WERI-Rb-1 (cell line): ENCODE measurements at regions not wholly inside any gene's neighbourhood (a gene's known extent, or its start where the extent isn't known, plus 50 kb on each side); places are given as distances from the start of the nearest gene placed in this dataset.

Experiments
- DNase-seq: peaks from one replicate; pipeline ENCODE4 v3.0.0-alpha.2; 2020
- H3K27ac ChIP-seq: fragments of 250-450 bp; sonication (Bioruptor Pico); 2 replicates; pipeline ENCODE4 v1.5.1; 2020; ENCODE audit warnings: mild to moderate bottlenecking, moderate library complexity
- H3K27me3 ChIP-seq: fragments of 250-450 bp; sonication (Bioruptor Pico); 2 replicates; pipeline ENCODE4 v1.5.1; 2021; ENCODE audit warnings: mild to moderate bottlenecking, low read depth, moderate library complexity; ENCODE audit not compliant: insufficient read depth, severe bottlenecking
- H3K36me3 ChIP-seq: fragments of 250-450 bp; sonication (Bioruptor Pico); 2 replicates; pipeline ENCODE4 v1.5.1; 2020; ENCODE audit warnings: mild to moderate bottlenecking, moderate library complexity
- H3K4me3 ChIP-seq: 2 replicates; pipeline ENCODE4 v1.5.1; 2011; ENCODE audit warnings: low read depth, mild to moderate bottlenecking, control low read depth, low read length
- H3K9me3 ChIP-seq: fragments of 250-450 bp; sonication (Bioruptor Pico); 2 replicates; pipeline ENCODE4 v1.5.1; 2021; ENCODE audit warnings: mild to moderate bottlenecking, moderate library complexity; ENCODE audit not compliant: severe bottlenecking
- CTCF ChIP-seq: IDR thresholded peaks from 2 replicates; pipeline ENCODE4 v1.5.1; 2011; ENCODE audit warnings: low read depth, mild to moderate bottlenecking, control low read depth, inconsistent platforms, low read length

- DNase-seq = no peak
- Histone ChIP-seq H3K36me3 (no peaks in the 10 kb centered on the region), H3K9me3 (no peaks in the 10 kb centered on the region), H3K27me3 (peaks cover 27% of the 10 kb centered on the region), H3K4me3 (no peak overlapping the region), H3K27ac (no peak overlapping the region)
- no peak for TF ChIP-seq CTCF
Observed at GRCh38 chr18:44321868-44322590, 358.7 kb upstream of the SETBP1 start.

GRCh38 chr18:44323125-44323524, 357.6 kb upstream of the SETBP1 start:
- DNase-seq = no peak
- no peak overlapping the region for H3K27ac ChIP-seq
- H3K36me3 ChIP-seq = no peaks in the 10 kb centered on the region
- no peak for TF ChIP-seq CTCF
- no peak overlapping the region for H3K4me3 ChIP-seq
- no peaks in the 10 kb centered on the region for H3K9me3 ChIP-seq
- peaks cover 37% of the 10 kb centered on the region for H3K27me3 ChIP-seq

- TF ChIP-seq CTCF = no peak
- Histone ChIP-seq H3K27me3 (peaks cover 39% of the 10 kb centered on the region), H3K27ac (no peak overlapping the region), H3K4me3 (no peak overlapping the region), H3K36me3 (no peaks in the 10 kb centered on the region), H3K9me3 (no peaks in the 10 kb centered on the region)
- no peak for DNase-seq
Observed at GRCh38 chr18:44324361-44324760, 356.3 kb upstream of the SETBP1 start.

GRCh38 chr18:44325903-44326635, 354.6 kb upstream of the SETBP1 start:
- Histone ChIP-seq H3K27ac (no peak overlapping the region), H3K4me3 (no peak overlapping the region), H3K36me3 (no peaks in the 10 kb centered on the region), H3K27me3 (peaks cover 30% of the 10 kb centered on the region), H3K9me3 (no peaks in the 10 kb centered on the region)
- TF ChIP-seq CTCF = peak; percentile 48
- DNase-seq = peak; percentile 56

- no peak for DNase-seq
- TF ChIP-seq CTCF = no peak
- H3K9me3 ChIP-seq = no peaks in the 10 kb centered on the region
- no peaks in the 10 kb centered on the region for H3K36me3 ChIP-seq
- H3K4me3 ChIP-seq = no peak overlapping the region
- H3K27ac ChIP-seq = no peak overlapping the region
- peaks cover 17% of the 10 kb centered on the region for H3K27me3 ChIP-seq
Observed at GRCh38 chr18:44331656-44332570, 348.8 kb upstream of the SETBP1 start.
